Fibroblast of mammary gland (primary cell): ENCODE measurements at regions not wholly inside any gene's neighbourhood (a gene's known extent, or its start where the extent isn't known, plus 50 kb on each side); places are given as distances from the start of the nearest gene placed in this dataset.
A peak's percentile ranks its signal among the peaks of the same experiment; 100 is the strongest.

ENCODE experiments used
- DNase-seq: peaks from one replicate; pipeline ENCODE4 v3.0.0-alpha.2; 2010; ENCODE audit warnings: low read depth
- H3K4me3 ChIP-seq: 2 replicates; pipeline ENCODE4 v1.5.1; 2011; ENCODE audit warnings: low read depth, mild to moderate bottlenecking, low read length, moderate library complexity; ENCODE audit not compliant: control insufficient read depth
- TF ChIP-seq, protein P1 (sequence below): conservative IDR thresholded peaks from 2 replicates; pipeline ENCODE4 v1.5.1; 2011; ENCODE audit warnings: low read depth, low read length, inconsistent platforms; ENCODE audit not compliant: control insufficient read depth, insufficient read depth

DNA sequence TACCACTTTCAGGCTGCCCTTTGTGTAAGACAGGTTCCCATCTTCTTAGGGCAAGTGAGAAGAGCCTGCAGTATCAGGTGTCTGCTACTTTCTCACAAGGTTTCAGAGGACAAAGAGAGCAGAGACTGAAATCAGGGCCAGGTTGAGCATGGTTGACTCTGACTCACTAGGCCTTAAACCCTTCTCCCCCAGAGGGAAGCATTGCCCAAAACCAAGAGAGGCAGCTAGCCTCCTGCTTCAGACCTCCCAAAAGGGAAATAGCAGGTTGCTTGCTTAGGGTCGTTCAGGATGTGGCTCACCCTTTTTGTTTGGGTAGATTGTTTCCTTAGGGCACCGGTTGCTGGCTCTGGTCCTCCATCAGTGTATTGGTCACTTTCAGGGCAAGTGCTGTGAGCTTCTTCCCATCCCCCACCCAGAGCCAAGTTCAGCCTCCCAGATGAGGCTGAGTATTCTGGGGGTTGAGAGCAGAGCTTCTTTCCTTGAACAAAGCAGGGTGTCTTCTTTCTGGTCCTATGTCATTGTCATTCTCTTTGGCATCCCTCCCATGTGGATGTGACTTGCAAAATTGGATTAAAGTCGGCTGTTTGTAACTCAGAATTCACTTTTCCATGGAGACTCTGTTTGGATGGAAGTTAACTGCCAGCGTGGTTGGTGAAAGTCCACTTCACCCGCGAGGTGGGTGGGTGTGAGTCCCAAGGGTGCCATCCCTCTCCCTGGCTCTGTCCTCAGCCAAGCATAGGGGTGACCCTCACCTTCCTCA lies 55.5 kb upstream of the GALNT2 start:
- peak; percentile 38 for DNase-seq
- TF ChIP-seq, protein P1, sequence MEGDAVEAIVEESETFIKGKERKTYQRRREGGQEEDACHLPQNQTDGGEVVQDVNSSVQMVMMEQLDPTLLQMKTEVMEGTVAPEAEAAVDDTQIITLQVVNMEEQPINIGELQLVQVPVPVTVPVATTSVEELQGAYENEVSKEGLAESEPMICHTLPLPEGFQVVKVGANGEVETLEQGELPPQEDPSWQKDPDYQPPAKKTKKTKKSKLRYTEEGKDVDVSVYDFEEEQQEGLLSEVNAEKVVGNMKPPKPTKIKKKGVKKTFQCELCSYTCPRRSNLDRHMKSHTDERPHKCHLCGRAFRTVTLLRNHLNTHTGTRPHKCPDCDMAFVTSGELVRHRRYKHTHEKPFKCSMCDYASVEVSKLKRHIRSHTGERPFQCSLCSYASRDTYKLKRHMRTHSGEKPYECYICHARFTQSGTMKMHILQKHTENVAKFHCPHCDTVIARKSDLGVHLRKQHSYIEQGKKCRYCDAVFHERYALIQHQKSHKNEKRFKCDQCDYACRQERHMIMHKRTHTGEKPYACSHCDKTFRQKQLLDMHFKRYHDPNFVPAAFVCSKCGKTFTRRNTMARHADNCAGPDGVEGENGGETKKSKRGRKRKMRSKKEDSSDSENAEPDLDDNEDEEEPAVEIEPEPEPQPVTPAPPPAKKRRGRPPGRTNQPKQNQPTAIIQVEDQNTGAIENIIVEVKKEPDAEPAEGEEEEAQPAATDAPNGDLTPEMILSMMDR: no peak
- H3K4me3 ChIP-seq: no peak overlapping the region

DNA sequence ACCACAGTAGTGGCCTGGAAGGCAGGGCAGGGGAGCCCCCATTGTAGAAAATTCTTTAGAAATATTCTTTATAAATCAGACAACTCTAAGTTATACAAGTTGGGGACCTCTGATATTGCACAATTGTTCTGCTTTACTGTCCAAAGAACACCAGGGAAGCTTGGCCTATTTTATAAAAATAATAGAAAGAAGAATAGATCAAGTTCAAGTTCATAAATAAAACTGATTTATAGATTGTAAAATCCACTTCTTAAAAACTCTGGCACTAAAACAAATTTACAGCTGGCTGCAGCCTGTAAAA lies 55.0 kb upstream of the GALNT2 start:
- no peak for DNase-seq
- TF ChIP-seq, protein P1: no peak
- H3K4me3 ChIP-seq: no peak overlapping the region

DNA sequence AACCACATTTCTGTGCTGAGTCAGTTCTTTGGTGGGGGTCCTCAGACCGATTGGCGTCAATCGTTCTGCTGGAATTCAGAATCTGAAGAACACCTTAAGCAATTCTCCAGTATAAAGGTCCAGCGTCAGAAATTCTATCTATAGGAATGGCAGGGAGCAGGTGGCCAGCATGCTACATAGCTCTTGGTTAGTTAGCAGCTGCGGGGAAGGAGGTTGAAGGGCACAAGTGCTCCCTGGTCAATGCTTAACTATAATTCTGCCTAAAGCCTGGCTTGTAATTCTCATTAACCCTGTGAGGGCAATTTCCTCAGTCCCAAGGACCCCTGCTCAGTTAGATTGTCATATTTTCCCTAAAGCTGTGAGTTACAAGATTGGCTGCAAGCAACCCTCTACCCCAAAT lies 54.3 kb upstream of the GALNT2 start:
- DNase-seq: no peak
- TF ChIP-seq, protein P1: no peak
- H3K4me3 ChIP-seq: no peak overlapping the region

DNA sequence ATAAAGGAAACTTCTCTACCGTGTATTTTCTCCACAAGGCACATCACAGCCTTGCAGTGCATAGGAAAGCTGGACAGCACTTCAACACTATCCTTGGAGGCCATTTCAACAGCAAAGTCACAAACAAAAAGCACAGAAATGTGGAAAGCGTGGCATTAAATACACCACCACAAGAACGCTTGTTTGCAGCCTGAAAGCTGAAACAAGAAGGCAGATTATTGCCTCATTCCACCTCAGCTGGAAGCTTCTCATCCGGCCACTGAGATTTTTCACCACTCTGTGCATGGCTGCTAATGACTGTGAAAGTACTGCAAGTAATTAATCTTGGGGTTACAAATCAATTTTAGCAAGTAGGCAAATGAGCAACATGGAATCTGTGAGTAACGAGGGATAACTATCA lies 50.9 kb upstream of the GALNT2 start:
- no peak overlapping the region for H3K4me3 ChIP-seq
- no peak for DNase-seq
- TF ChIP-seq, protein P1: no peak
